Jurkat, Clone E6-1 (cell line): ENCODE measurements at regions not wholly inside any gene's neighbourhood (a gene's known extent, or its start where the extent isn't known, plus 50 kb on each side); places are given as distances from the start of the nearest gene placed in this dataset.

Experiments used
- DNase-seq: peaks from one replicate; pipeline ENCODE4 v3.0.0-alpha.2; 2011; ENCODE audit warnings: low read depth, low spot score
- H3K4me3 ChIP-seq: 2 replicates; pipeline ENCODE4 v1.5.1; 2011; ENCODE audit warnings: mild to moderate bottlenecking, low read length, control low read depth, moderate library complexity

GRCh38 chr17:10993126-10993525 lies 155.2 kb upstream of the PIRT start:
- H3K4me3 ChIP-seq, result no peak overlapping the region
- DNase-seq, result no peak

GRCh38 chr17:10992106-10992880 lies 154.4 kb upstream of the PIRT start:
- no peak overlapping the region for H3K4me3 ChIP-seq
- no peak for DNase-seq

GRCh38 chr17:10987786-10988185 lies 149.9 kb upstream of the PIRT start:
- H3K4me3 ChIP-seq, result no peak overlapping the region

GRCh38 chr17:10984220-10984619 lies 146.3 kb upstream of the PIRT start:
- H3K4me3 ChIP-seq, result no peak overlapping the region
- DNase-seq, result no peak

More at GRCh38 chr17:10987786-10988185, 149.9 kb upstream of the PIRT start:
- no peak for DNase-seq

GRCh38 chr17:10976401-10976800 lies 138.5 kb upstream of the PIRT start:
- DNase-seq, result no peak
- no peak overlapping the region for H3K4me3 ChIP-seq

- no peak overlapping the region for H3K4me3 ChIP-seq
- no peak for DNase-seq
Observed at GRCh38 chr17:10968007-10968406, 130.1 kb upstream of the PIRT start.

- H3K4me3 ChIP-seq, result no peak overlapping the region
- no peak for DNase-seq
Observed at GRCh38 chr17:10956821-10957220, 118.9 kb upstream of the PIRT start.

GRCh38 chr17:10944819-10945218 lies 106.9 kb upstream of the PIRT start:
- H3K4me3 ChIP-seq, result no peak overlapping the region
- DNase-seq, result no peak

- H3K4me3 ChIP-seq, result no peak overlapping the region
- no peak for DNase-seq
Observed at GRCh38 chr17:10936931-10937330, 99.0 kb upstream of the PIRT start.

- no peak overlapping the region for H3K4me3 ChIP-seq
- no peak for DNase-seq
Observed at GRCh38 chr17:10932938-10933337, 95.1 kb upstream of the PIRT start.

- DNase-seq, result no peak
- H3K4me3 ChIP-seq, result no peak overlapping the region
Observed at GRCh38 chr17:10931133-10931532, 93.2 kb upstream of the PIRT start.

GRCh38 chr17:10927712-10928111 lies 89.8 kb upstream of the PIRT start:
- H3K4me3 ChIP-seq, result no peak overlapping the region
- no peak for DNase-seq

GRCh38 chr17:10920558-10921108 lies 82.7 kb upstream of the PIRT start:
- no peak overlapping the region for H3K4me3 ChIP-seq
- no peak for DNase-seq

- no peak overlapping the region for H3K4me3 ChIP-seq
- no peak for DNase-seq
Observed at GRCh38 chr17:10907370-10907769, 69.5 kb upstream of the PIRT start.

- no peak for DNase-seq
- no peak overlapping the region for H3K4me3 ChIP-seq
Observed at GRCh38 chr17:10899281-10899680, 61.4 kb upstream of the PIRT start.

- DNase-seq, result no peak
- no peak overlapping the region for H3K4me3 ChIP-seq
Observed at GRCh38 chr17:10894220-10894619, 56.3 kb upstream of the PIRT start.

- no peak overlapping the region for H3K4me3 ChIP-seq
- DNase-seq, result no peak
Observed at GRCh38 chr17:10888858-10889257, 51.0 kb upstream of the PIRT start.
